ENCODE measurements at regions not wholly inside any gene's neighbourhood (a gene's known extent, or its start where the extent isn't known, plus 50 kb on each side); places are given as distances from the start of the nearest gene placed in this dataset.

- H3K18ac ChIP-seq (ENCODE audit: extremely low read depth, low read length): no peak overlapping the region
- no peak for DNase-seq (ENCODE audit: low read depth in 1 of 2, low spot score in 2 of 2)
- no peaks in the 10 kb centered on the region for H3K79me2 ChIP-seq (ENCODE audit: control insufficient read depth in 1 of 2, insufficient read depth in 2 of 2, low read length in 2 of 2)
- no peak overlapping the region for H4K5ac ChIP-seq (ENCODE audit: insufficient read length, low read depth, low read length)
- no peak overlapping the region for H3K14ac ChIP-seq (ENCODE audit: insufficient read length)
- H3K4me1 ChIP-seq (replicated peaks in 1 of 4; ENCODE audit: control insufficient read depth in 3 of 4, insufficient read depth in 4 of 4, low read length in 3 of 4): peaks cover 0 to 4% (median 0%) of the 10 kb centered on the region in 4 experiments; a peak in 3 of 7 replicates
- ChIA-PET POLR2A (ENCODE audit: partially characterized antibody) (no interaction called here), CTCF (ENCODE audit: partially characterized antibody) (interaction anchor here (1.3 to 1.8 kb wide), 2 partner anchors 9 to 11 kb away, joined by 3 to 6 read pairs; no protein-coding TSS in a partner anchor)
- no peak overlapping the region for H2BK15ac ChIP-seq (ENCODE audit: low read length)
- H3K23ac ChIP-seq (ENCODE audit: insufficient read length): no peak overlapping the region
- H2BK120ac ChIP-seq (replicated peaks; ENCODE audit: low read depth, low read length): no peak overlapping the region
- TF ChIP-seq SIX5 (IDR thresholded peaks at IDR 0.05; ENCODE audit: low read depth, low read length): no peak
- H3K27ac ChIP-seq (ENCODE audit: low read depth, low read length): no peak overlapping the region
- H2BK12ac ChIP-seq (ENCODE audit: low read depth, low read length): no peak overlapping the region
- H3K4me2 ChIP-seq (ENCODE audit: insufficient read depth in 1 of 2, low read depth in 2 of 2, low read length in 2 of 2): no peak overlapping the region
- WGBS, 2 experiments (ENCODE audit: extremely low coverage in 1 of 2, insufficient coverage in 1 of 2, insufficient read length in 1 of 2, insufficient replicate concordance in 2 of 2, low coverage in 1 of 2, low lambda C conversion rate in 2 of 2, missing lambda C conversion rate in 1 of 2): 85% methylated on average over 6 of the region's 6 CpGs; no CpG with 5 or more reads in 1 of the 2 experiments
- H3K4me3 ChIP-seq (ENCODE audit: extremely low read depth in 1 of 4, insufficient read depth in 2 of 4, low read depth in 3 of 4, low read length in 4 of 4): no peak overlapping the region
- no peak overlapping the region for H2BK20ac ChIP-seq (ENCODE audit: low read length)
- H3K56ac ChIP-seq (replicated peaks; ENCODE audit: insufficient read length, low read depth, low read length): no peak overlapping the region
- no peaks in the 10 kb centered on the region for H3K9me3 ChIP-seq (ENCODE audit: insufficient read depth in 2 of 2, low read depth in 1 of 2, low read length in 1 of 2)
- H3K79me1 ChIP-seq (ENCODE audit: low read depth, low read length): no peaks in the 10 kb centered on the region
- no peak overlapping the region for H4K91ac ChIP-seq (replicated peaks; ENCODE audit: insufficient read length, low read length)
- H4K8ac ChIP-seq (ENCODE audit: extremely low read depth, insufficient read depth, low read length): no peak overlapping the region
- no peaks in the 10 kb centered on the region for H3K23me2 ChIP-seq (ENCODE audit: low read depth, low read length)
- H2BK5ac ChIP-seq (ENCODE audit: low read depth, low read length): no peak overlapping the region
- H3K36me3 ChIP-seq (ENCODE audit: control insufficient read depth in 2 of 4, insufficient read depth in 4 of 4, low read length in 3 of 4): no peaks in the 10 kb centered on the region
- FAIRE-seq: no peak
- H3K9ac ChIP-seq (replicated peaks in 1 of 4; ENCODE audit: extremely low read depth in 1 of 4, low read depth in 3 of 4, low read length in 3 of 4): no peak overlapping the region
- H2AK5ac ChIP-seq (ENCODE audit: low read depth, low read length): no peak overlapping the region
- no peak overlapping the region for H3K4ac ChIP-seq (replicated peaks; ENCODE audit: insufficient read length, low read depth, low read length)
- H2AFZ ChIP-seq (ENCODE audit: low read length): no peak overlapping the region
- no peaks in the 10 kb centered on the region for H4K20me1 ChIP-seq (replicated peaks in 1 of 2; ENCODE audit: control insufficient read depth in 1 of 2, insufficient read depth in 2 of 2, low read length in 2 of 2)
- no peaks in the 10 kb centered on the region for H3K27me3 ChIP-seq (replicated peaks in 1 of 4; ENCODE audit: control insufficient read depth in 3 of 4, extremely low read depth in 1 of 4, insufficient read depth in 3 of 4, low read length in 3 of 4)
Observed at GRCh38 chr5:2690293-2690692, 61.2 kb downstream of the IRX2 start.

Measured in H1 (cell line).